ENCODE measurements at regions not wholly inside any gene's neighbourhood (a gene's known extent, or its start where the extent isn't known, plus 50 kb on each side); places are given as distances from the start of the nearest gene placed in this dataset.

DNA sequence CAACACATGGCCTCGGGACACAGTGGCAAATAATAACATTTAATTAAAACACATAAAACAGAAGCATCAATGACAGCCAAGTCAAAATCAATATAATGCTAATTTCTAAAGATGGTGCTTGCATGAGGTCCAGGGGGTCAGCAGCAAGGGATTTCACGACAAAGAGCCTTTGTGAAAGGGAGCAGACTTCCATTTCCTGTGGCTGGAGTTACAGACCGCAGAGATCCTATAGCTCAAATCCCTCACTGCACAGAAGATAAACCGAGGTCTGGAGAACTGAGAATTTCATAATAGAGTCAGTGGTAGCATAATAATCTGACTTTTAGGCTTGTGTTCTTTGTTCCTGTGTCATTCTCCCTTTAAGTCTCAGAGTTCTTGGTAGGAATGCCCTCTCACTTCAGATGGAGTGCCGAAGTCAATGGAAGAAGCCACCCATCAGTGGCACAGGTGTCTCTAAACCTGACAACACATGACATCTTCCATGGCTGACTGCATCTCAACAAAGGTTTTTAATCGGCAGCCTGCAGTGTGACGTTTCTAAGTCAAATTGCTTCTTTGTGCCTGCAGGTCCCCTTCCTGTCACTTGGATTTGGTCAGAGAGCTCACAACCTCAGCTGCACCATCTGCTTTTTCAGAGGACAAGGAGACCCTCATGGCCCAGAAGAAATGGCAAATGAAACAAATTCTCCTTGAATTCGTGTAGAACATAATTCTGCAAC, 67.4 kb downstream of the CARTPT start:
- TF ChIP-seq CTCF (conservative IDR thresholded peaks at IDR 0.05; ENCODE audit: low read length) (no peak), EZH2phosphoT487 (IDR thresholded peaks at IDR 0.05; ENCODE audit: borderline replicate concordance) (no peak)

Data from Loucy (cell line).